GM21576 (cell line): ENCODE measurements at regions not wholly inside any gene's neighbourhood (a gene's known extent, or its start where the extent isn't known, plus 50 kb on each side); places are given as distances from the start of the nearest gene placed in this dataset.

Experiments
- ATAC-seq: cut with Tn5 transposase; IDR thresholded peaks from one replicate; pipeline ENCODE4 v1.9.1; 2021; ENCODE audit warnings: mild to moderate bottlenecking, moderate library complexity; ENCODE audit not compliant: unreplicated experiment

GRCh38 chr3:156760333-156760732 lies 65.8 kb upstream of the LEKR1 start:
- peak; percentile 90 for ATAC-seq

GRCh38 chr3:156761007-156761406 lies 65.1 kb upstream of the LEKR1 start:
- ATAC-seq = no peak

- no peak for ATAC-seq
Measured at GRCh38 chr3:156761713-156762451, 64.3 kb upstream of the LEKR1 start.

GRCh38 chr3:156762631-156763185 lies 63.4 kb upstream of the LEKR1 start:
- ATAC-seq = no peak

GRCh38 chr3:156763386-156763785 lies 62.8 kb upstream of the LEKR1 start:
- ATAC-seq = no peak

- no peak for ATAC-seq
Measured at GRCh38 chr3:156763931-156764720, 62.0 kb upstream of the LEKR1 start.

- ATAC-seq = no peak
Measured at GRCh38 chr3:156764751-156765150, 61.4 kb upstream of the LEKR1 start.

- ATAC-seq = no peak
Measured at GRCh38 chr3:156768390-156768789, 57.8 kb upstream of the LEKR1 start.

GRCh38 chr3:156769721-156770654 lies 56.2 kb upstream of the LEKR1 start:
- no peak for ATAC-seq

GRCh38 chr3:156770699-156771414 lies 55.3 kb upstream of the LEKR1 start:
- no peak for ATAC-seq

- no peak for ATAC-seq
Measured at GRCh38 chr3:156772588-156773206, 53.5 kb upstream of the LEKR1 start.

GRCh38 chr3:156776031-156776430 lies 50.1 kb upstream of the LEKR1 start:
- ATAC-seq = no peak
